Fibroblast of lung (primary cell): ENCODE measurements at regions not wholly inside any gene's neighbourhood (a gene's known extent, or its start where the extent isn't known, plus 50 kb on each side); places are given as distances from the start of the nearest gene placed in this dataset.
A peak's percentile ranks its signal among the peaks of the same experiment; 100 is the strongest.

Experiments
- DNase-seq, 2 donors: peaks; one replicate each; pipeline versions ENCODE4 v3.0.0 to v3.0.0-alpha.2; 2010; ENCODE audit warnings: low read depth in 2 of 2
- H2AFZ ChIP-seq: 2 replicates; pipeline ENCODE4 v1.5.1; 2012; ENCODE audit warnings: low read length, control low read depth, inconsistent platforms
- H3K27ac ChIP-seq: 2 replicates; pipeline ENCODE4 v1.5.1; 2011; ENCODE audit warnings: low read length, control low read depth; ENCODE audit not compliant: insufficient read depth
- H3K27me3 ChIP-seq: 2 replicates; pipeline ENCODE4 v1.5.1; 2011; ENCODE audit warnings: mild to moderate bottlenecking, low read length; ENCODE audit not compliant: control insufficient read depth, insufficient read depth
- H3K36me3 ChIP-seq: 2 replicates; pipeline ENCODE4 v1.5.1; 2011; ENCODE audit warnings: low read length; ENCODE audit not compliant: control insufficient read depth, insufficient read depth
- H3K4me1 ChIP-seq: 2 replicates; pipeline ENCODE4 v1.5.1; 2011; ENCODE audit warnings: low read length; ENCODE audit not compliant: control insufficient read depth, insufficient read depth; ENCODE audit errors: extremely low read depth
- H3K4me2 ChIP-seq: 2 replicates; pipeline ENCODE4 v1.5.1; 2011; ENCODE audit warnings: low read length, control low read depth; ENCODE audit not compliant: insufficient read depth; ENCODE audit errors: extremely low read depth
- H3K4me3 ChIP-seq, 4 experiments: fragments of 200-600 bp in 1 of 4; sonication (generic) in 1 of 4; replicated peaks in 1 of 4; 2 replicates each; pipeline ENCODE4 v1.5.1; 2011 to 2016; ENCODE audit warnings: low read length in 4 of 4, low read depth in 3 of 4, mild to moderate bottlenecking in 3 of 4, control low read depth in 2 of 4, inconsistent platforms in 1 of 4, mixed read lengths in 1 of 4; ENCODE audit not compliant: insufficient read depth in 1 of 4; ENCODE audit errors: control extremely low read depth in 1 of 4
- H3K79me2 ChIP-seq: 2 replicates; pipeline ENCODE4 v1.5.1; 2012; ENCODE audit warnings: mild to moderate bottlenecking, low read length, inconsistent platforms; ENCODE audit not compliant: control insufficient read depth, insufficient read depth
- H3K9ac ChIP-seq: 2 replicates; pipeline ENCODE4 v1.5.1; 2011; ENCODE audit warnings: mild to moderate bottlenecking, low read length, control low read depth; ENCODE audit not compliant: insufficient read depth
- H3K9me3 ChIP-seq: 2 replicates; pipeline ENCODE4 v1.5.1; 2012; ENCODE audit warnings: low read depth, low read length; ENCODE audit not compliant: control insufficient read depth, insufficient read depth
- H4K20me1 ChIP-seq: 2 replicates; pipeline ENCODE4 v1.5.1; 2011; ENCODE audit warnings: low read length; ENCODE audit not compliant: control insufficient read depth, insufficient read depth; ENCODE audit errors: extremely low read depth
- EZH2 ChIP-seq: IDR thresholded peaks from 2 replicates; pipeline ENCODE4 v1.5.1; 2012; ENCODE audit warnings: low read length, control low read depth, mild to moderate bottlenecking; ENCODE audit errors: missing control alignments
- TF ChIP-seq, protein P1 (sequence below), 2 donors: IDR thresholded peaks in 1 of 2; conservative IDR thresholded peaks in 1 of 2; 1 replicate in 1 of 2; 2 replicates in 1 of 2; pipeline ENCODE4 v1.5.1; 2011 to 2012; ENCODE audit warnings: low read length in 2 of 2, control low read depth in 1 of 2, inconsistent platforms in 1 of 2, low read depth in 1 of 2, mild to moderate bottlenecking in 1 of 2

- DNase-seq = peak in 1 of 2 donors; percentile 43
- no peak overlapping the region for H3K27ac ChIP-seq
- H2AFZ ChIP-seq = no peak overlapping the region
These were observed 389.5 kb upstream of the TNP1 start for GRCh38 chr2:217249121-217250012.

DNA sequence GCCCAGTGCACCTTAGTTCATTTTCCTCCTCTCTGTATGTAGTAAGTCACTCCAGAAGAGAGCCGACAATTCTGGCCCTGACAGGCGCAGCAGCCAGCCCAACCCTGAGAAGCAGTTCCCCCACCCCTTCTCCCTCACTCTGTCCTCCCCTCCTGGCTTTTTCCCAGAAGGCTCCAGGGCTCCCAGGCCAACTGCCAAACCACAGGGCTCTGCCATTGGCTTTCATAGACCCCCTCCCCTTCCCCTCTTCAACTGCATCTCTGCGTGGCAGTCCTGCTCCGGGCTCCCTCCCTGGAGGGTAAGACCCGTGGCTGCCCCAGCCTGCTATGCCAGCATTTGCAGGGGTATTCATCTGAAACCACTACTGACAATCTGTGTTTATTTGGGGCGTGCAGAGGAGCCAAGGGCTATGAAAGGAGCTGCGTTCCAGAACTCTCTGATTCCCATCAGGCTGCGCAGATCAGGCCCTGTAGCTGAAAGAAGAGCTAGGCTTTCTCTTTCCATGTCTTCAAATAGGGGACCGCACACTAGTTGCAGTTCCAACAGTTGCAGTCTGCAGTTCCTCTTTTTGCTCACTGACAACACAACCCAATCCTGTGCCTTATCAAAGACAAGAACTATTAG is 388.6 kb upstream of the TNP1 start:
- DNase-seq = peak; percentile 84 to 96
- Histone ChIP-seq H3K4me3 (no peak overlapping the region), H3K27me3 (no peaks in the 10 kb centered on the region), H4K20me1 (no peaks in the 10 kb centered on the region), H3K4me1 (peaks cover 13% of the 10 kb centered on the region), H3K9me3 (no peaks in the 10 kb centered on the region), H3K9ac (no peak overlapping the region), H3K79me2 (no peaks in the 10 kb centered on the region), H2AFZ (peak overlapping the region; percentile 10), H3K27ac (no peak overlapping the region), H3K36me3 (no peaks in the 10 kb centered on the region), H3K4me2 (peak overlapping the region; percentile 18)
- TF ChIP-seq EZH2 = no peak
- TF ChIP-seq, protein P1, sequence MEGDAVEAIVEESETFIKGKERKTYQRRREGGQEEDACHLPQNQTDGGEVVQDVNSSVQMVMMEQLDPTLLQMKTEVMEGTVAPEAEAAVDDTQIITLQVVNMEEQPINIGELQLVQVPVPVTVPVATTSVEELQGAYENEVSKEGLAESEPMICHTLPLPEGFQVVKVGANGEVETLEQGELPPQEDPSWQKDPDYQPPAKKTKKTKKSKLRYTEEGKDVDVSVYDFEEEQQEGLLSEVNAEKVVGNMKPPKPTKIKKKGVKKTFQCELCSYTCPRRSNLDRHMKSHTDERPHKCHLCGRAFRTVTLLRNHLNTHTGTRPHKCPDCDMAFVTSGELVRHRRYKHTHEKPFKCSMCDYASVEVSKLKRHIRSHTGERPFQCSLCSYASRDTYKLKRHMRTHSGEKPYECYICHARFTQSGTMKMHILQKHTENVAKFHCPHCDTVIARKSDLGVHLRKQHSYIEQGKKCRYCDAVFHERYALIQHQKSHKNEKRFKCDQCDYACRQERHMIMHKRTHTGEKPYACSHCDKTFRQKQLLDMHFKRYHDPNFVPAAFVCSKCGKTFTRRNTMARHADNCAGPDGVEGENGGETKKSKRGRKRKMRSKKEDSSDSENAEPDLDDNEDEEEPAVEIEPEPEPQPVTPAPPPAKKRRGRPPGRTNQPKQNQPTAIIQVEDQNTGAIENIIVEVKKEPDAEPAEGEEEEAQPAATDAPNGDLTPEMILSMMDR (conservative IDR thresholded peaks at IDR 0.05 in 1 of 2, IDR thresholded peaks at IDR 0.05 in 1 of 2; ENCODE audit: low read depth in 1 of 2, low read length in 2 of 2) = no peak

More at GRCh38 chr2:217249121-217250012, 389.5 kb upstream of the TNP1 start:
- Histone ChIP-seq H3K36me3 (no peaks in the 10 kb centered on the region), H3K9ac (no peak overlapping the region), H3K9me3 (no peaks in the 10 kb centered on the region), H3K4me1 (peaks cover 13% of the 10 kb centered on the region), H3K79me2 (no peaks in the 10 kb centered on the region), H3K27me3 (no peaks in the 10 kb centered on the region), H3K4me3 (no peak overlapping the region), H4K20me1 (no peaks in the 10 kb centered on the region), H3K4me2 (no peak overlapping the region)
- TF ChIP-seq, protein P1 (conservative IDR thresholded peaks at IDR 0.05 in 1 of 2, IDR thresholded peaks at IDR 0.05 in 1 of 2; ENCODE audit: low read depth in 1 of 2, low read length in 2 of 2) = no peak
- no peak for TF ChIP-seq EZH2

GRCh38 chr2:217247476-217247875 is 387.6 kb upstream of the TNP1 start:
- TF ChIP-seq EZH2 = no peak
- TF ChIP-seq, protein P1 (conservative IDR thresholded peaks at IDR 0.05 in 1 of 2, IDR thresholded peaks at IDR 0.05 in 1 of 2; ENCODE audit: low read depth in 1 of 2, low read length in 2 of 2) = no peak
- no peak for DNase-seq
- Histone ChIP-seq H3K27ac (no peak overlapping the region), H3K27me3 (no peaks in the 10 kb centered on the region), H3K4me3 (no peak overlapping the region), H3K79me2 (no peaks in the 10 kb centered on the region), H3K36me3 (no peaks in the 10 kb centered on the region), H3K9ac (no peak overlapping the region), H4K20me1 (no peaks in the 10 kb centered on the region), H2AFZ (peak overlapping the region; percentile 48), H3K4me2 (no peak overlapping the region), H3K4me1 (peaks cover 13% of the 10 kb centered on the region), H3K9me3 (no peaks in the 10 kb centered on the region)
